Left renal pelvis (tissue), 4 donors: ENCODE measurements at regions not wholly inside any gene's neighbourhood (a gene's known extent, or its start where the extent isn't known, plus 50 kb on each side); places are given as distances from the start of the nearest gene placed in this dataset.

Experiments used
- DNase-seq, 4 donors: peaks; one replicate each; pipeline ENCODE4 v3.0.0-alpha.2; 2013; ENCODE audit warnings: low read depth in 4 of 4, low spot score in 3 of 4

DNA sequence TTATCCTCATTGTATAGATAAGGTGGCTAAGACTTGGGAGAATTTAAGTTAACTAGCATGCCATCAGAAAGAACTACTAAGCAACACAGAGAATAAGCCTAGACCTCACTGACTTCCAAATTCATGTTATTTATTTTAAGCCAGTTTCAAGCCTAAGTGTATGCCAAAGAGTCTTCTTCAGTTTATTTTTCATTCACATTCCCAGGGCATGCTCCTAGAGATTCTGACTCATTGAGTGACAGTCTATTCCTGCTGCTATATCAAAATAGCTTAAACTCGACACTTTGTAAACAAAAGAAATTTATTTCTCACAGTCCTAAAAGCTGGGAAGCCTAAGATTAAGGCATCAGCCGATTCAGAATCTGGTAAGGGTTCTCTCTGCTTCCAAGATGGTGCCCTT lies 467.1 kb downstream of the MBD2 start:
- no peak for DNase-seq

DNA sequence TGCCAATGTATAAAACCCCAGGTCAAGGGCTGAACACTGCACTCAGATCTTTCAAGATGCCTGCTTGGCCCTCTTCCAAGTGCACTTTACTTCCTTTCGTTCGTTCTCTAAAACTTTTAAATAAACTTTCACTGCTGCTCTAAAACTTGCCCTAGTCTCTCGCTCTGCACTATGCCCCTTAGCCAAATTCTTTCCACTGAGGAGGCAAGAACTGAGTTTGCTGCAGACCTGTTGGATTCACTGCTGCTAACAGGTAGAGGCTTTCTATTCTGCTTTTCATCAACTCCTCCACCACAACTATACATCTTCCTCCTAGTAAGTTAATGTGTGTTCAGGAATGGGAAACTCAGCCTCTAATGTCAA lies 467.9 kb downstream of the MBD2 start:
- no peak for DNase-seq

DNA sequence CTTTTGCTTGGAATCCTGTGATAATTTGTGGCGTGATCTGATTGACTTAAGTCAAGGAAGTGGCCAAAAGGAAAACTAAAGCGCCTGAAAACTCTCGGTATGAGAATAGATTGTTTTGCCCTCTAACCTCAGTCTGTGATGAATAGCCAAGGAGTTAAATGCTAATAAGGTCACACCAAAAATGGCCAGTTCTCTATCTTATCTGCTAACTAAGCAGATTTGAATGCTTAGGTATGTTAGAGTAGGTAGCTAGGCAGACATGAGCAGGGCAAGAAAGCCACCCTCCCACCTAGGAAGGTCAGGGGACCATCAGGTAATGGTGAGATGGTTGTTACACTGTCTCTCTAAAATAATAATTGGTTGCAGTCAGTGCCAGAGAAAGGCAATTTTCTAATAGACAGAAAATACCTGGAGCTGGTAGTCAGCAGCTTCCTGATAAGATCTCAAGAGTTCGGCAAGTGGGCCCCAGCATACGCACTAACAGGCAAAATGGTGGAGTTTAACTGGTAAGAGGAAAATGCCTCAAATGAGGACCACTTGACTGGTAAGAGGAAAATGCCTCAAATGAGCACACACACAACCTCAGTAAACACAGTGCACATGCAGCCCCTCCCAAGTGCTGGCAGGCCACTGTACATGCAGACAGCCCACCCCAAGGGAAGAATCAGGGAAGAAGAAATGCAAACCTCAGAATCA lies 468.4 kb downstream of the MBD2 start:
- no peak for DNase-seq

GRCh38 chr18:53754154-53754553 lies 470.3 kb downstream of the MBD2 start:
- no peak for DNase-seq

DNA sequence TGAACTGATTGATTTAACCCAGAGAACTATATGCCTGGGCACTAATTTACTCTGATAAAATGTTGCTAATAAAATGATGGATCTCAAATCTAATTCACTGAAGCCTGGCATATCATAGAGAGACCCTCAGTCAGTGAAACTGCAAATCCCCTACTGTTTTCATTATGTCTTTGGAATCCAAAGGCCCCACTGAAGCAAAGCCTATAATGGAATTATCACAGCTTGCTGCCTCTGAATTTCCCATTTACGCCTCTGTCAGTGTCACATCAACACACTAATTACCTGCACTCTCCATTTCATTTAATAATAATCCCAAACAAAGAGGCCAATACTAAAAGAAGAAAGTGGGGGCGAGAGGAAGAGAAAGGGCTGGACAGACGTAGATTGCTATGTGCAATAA lies 470.9 kb downstream of the MBD2 start:
- no peak for DNase-seq

- no peak for DNase-seq
Observed at GRCh38 chr18:53752781-53753367, 471.6 kb downstream of the MBD2 start.

DNA sequence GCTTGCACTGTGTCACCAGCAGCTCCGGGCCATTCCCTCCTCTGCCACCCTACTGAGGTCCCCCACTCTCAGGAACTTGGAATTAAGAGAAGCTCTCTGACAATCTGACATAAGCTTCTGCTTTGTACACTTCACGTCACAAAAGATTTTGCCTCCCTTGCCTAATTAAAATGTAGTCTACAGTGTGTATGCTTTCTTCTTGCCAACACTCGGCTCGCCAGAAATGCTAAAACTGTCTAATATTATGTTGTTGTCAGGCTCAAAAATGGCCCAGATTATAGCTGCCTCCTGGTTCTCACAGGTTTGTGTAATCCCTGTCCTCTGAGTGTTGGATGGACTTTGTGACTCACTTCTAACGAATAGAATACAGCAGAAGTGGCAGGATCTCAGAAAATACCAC lies 474.7 kb downstream of the MBD2 start:
- no peak for DNase-seq

- no peak for DNase-seq
Observed at GRCh38 chr18:53747663-53748160, 476.8 kb downstream of the MBD2 start.

GRCh38 chr18:53747210-53747609 lies 477.3 kb downstream of the MBD2 start:
- DNase-seq: no peak

DNA sequence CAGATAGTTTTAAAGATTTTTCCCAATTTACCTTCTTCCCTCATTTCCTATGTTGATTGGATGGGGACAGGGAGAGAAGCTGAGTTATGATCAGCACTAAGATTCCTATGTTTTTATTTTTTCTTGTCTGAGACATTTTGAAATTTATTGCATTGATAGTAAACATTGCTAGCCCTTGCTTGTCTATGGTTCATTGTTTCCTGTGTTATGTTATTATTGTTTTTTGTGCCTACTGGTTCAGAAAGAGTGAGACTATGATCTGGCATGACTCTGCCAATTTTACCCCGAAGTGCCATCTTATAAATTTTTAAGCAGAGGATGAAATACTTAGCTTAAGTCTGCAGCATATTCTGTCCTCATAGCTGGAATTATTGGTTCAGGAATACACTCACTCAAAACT lies 478.5 kb downstream of the MBD2 start:
- DNase-seq: no peak

DNA sequence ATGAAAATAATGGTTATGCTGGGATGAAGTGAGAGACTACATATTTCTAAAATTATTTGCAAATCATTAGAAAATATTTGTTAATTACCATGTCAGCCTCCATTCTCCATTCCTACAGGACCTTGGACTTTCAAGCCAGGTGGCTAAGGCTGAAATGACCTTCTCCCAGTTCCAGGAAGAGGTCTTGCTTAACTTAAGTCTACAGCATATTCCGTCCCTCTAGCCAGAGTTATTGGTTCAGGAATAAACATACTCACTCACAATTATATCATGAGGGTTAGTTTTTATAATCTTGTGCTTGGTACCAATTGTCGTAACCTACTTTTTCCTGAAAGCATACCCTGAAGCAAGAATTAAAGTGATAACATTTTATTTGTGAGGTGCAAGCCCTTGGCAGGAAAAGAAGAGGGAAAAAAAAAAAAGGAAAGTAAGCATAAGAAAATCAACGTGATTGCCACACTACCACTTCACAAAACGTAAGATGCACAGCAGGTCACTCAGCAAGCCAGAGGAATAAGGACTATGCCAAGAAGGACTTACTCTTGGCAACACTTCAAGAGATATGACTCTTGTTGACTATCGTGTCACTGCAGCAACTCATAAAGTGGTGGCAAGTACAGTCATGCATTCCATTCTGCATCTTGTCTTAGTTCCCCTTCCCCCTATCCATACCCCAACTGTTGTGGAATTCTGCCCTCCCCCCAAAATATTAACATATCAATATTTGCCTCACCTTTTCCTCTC lies 479.1 kb downstream of the MBD2 start:
- no peak for DNase-seq

- no peak for DNase-seq
Observed at GRCh38 chr18:53739700-53740099, 484.8 kb downstream of the MBD2 start.

- no peak for DNase-seq
Observed at GRCh38 chr18:53735526-53735925, 488.9 kb downstream of the MBD2 start.

- DNase-seq: no peak
Observed at GRCh38 chr18:53715243-53715853, 509.1 kb downstream of the MBD2 start.

DNA sequence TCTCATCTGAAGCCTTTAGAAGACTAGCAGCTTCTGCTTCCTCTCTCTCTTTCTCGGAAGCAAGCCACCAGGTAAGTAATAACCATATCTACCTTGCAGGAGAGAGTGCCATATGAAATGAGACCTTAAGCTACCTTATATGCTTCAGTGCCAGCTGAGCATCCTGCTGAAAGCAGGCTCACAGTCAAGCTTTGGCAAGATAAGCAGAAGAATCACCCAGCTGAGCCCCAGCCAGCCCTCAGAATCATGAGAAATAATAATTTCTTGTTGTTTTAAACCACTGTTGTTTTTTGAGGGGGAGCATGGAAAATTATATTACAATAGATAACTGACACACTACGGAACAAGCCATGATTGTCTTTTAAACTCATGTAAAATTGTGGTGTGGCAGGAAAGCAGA lies 514.4 kb downstream of the MBD2 start:
- no peak for DNase-seq

GRCh38 chr18:53702480-53702879 lies 522.0 kb downstream of the MBD2 start:
- no peak for DNase-seq

- DNase-seq: no peak
Observed at GRCh38 chr18:53701697-53702096, 522.8 kb downstream of the MBD2 start.

- peak; percentile 2 to 11 (median 5) for DNase-seq
Observed at GRCh38 chr18:53698907-53699306, 525.6 kb downstream of the MBD2 start.

GRCh38 chr18:53689886-53690285 lies 534.6 kb downstream of the MBD2 start:
- no peak for DNase-seq

- DNase-seq: no peak
Observed at GRCh38 chr18:53686965-53687364, 537.5 kb downstream of the MBD2 start.

DNA sequence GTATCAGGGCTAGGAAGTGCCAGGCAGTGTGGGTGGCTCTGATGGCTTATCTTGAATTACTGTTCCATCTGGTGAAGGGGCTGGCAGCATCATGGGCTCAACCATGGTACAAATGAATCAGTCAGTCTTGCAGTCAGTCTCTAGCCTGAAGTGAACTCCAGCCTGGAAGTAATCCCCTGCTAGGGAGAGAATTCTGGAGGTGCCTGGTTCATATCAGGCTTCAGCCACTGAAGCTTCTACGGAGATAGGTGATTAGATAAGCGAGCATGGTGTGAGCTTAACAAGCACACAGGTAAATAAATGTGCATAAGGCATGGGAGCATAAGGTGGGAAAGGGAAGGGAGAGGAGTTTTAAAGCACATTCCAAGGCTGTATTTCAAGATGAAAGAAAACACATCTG lies 541.7 kb downstream of the MBD2 start:
- no peak for DNase-seq

DNA sequence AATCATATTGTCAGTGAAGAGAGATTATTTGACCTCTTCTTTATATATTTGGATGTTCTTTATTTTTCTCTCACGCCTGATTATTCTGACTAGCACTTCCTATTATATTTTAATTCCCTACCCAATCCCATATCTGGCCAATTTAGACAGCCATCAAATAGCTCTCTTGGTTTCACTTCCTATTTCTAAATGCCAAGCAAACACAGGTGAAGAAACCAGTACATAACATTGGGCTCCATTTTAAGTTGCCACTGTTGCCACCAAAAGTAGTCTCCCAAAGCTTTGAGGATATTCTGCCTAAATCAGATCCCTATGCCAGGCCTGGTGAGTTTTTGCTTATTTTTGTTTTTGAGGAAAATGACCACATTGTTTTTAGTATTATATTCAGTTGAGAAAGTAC lies 547.0 kb downstream of the MBD2 start:
- DNase-seq: no peak
